T-cell (primary cell): ENCODE measurements at regions not wholly inside any gene's neighbourhood (a gene's known extent, or its start where the extent isn't known, plus 50 kb on each side); places are given as distances from the start of the nearest gene placed in this dataset.

ENCODE experiments used
- ATAC-seq, 4 experiments: fragments of 200-7000 bp in 3 of 4; fragments of 150-1000 bp in 1 of 4; cut with Tn5 transposase; replicated peaks in 1 of 4; 1 replicate in 3 of 4; 2 replicates in 1 of 4; pipeline ENCODE4 v1.10.0; 2021; ENCODE audit warnings: moderate library complexity in 3 of 4, mild to moderate bottlenecking in 2 of 4, moderate number of reproducible peaks in 1 of 4
- CTCF ChIA-PET, 2 donors: fragments of 300-600 bp; sonication (Branson Sonifier 250); formaldehyde crosslinking; loops; one replicate each; lab custom pipeline; 2022; ENCODE audit warnings: antibody characterized with exemption in 2 of 2; lab: Charles Lee
- POLR2A ChIA-PET, 2 donors: fragments of 300-600 bp; sonication (Branson Sonifier 250); formaldehyde crosslinking; loops; one replicate each; lab custom pipeline; 2022; ENCODE audit warnings: antibody characterized with exemption in 2 of 2; lab: Charles Lee
- DNase-seq, 35 experiments: peaks; one replicate each; pipeline versions ENCODE4 v3.0.0 to v3.0.0-alpha.2; 2013 to 2023
- H3K27ac ChIP-seq: one replicate; pipeline ENCODE4 v1.5.1; 2013; ENCODE audit warnings: low read length
- H3K27me3 ChIP-seq, 2 experiments: replicated peaks in 1 of 2; 1 replicate in 1 of 2; 2 replicates in 1 of 2; pipeline versions ENCODE4 v1.6.1 to v1.7.0; 2013; ENCODE audit warnings: low read length in 1 of 2, mixed read lengths in 1 of 2; ENCODE audit not compliant: control insufficient read depth in 2 of 2, insufficient read depth in 2 of 2; ENCODE audit errors: extremely low read depth in 1 of 2
- H3K36me3 ChIP-seq, 2 donors: 1 replicate in 1 of 2; 2 replicates in 1 of 2; pipeline versions ENCODE4 v1.6.1 to v1.7.0; 2013; ENCODE audit warnings: low read length in 1 of 2; ENCODE audit not compliant: control insufficient read depth in 2 of 2, insufficient read depth in 1 of 2; ENCODE audit errors: extremely low read depth in 1 of 2
- H3K4me1 ChIP-seq, 2 experiments: 1 replicate in 1 of 2; 2 replicates in 1 of 2; pipeline versions ENCODE4 v1.6.1 to v1.7.0; 2013; ENCODE audit warnings: low read length in 2 of 2, mixed read lengths in 1 of 2; ENCODE audit not compliant: insufficient read depth in 2 of 2, control insufficient read depth in 1 of 2; ENCODE audit errors: extremely low read depth in 1 of 2
- H3K4me3 ChIP-seq, 2 donors: 1 replicate in 1 of 2; 2 replicates in 1 of 2; pipeline versions ENCODE4 v1.5.1 to v1.7.0; 2013; ENCODE audit warnings: mild to moderate bottlenecking in 2 of 2, low read length in 1 of 2, moderate library complexity in 1 of 2; ENCODE audit not compliant: control insufficient read depth in 1 of 2; ENCODE audit errors: extremely low read depth in 1 of 2
- H3K9me3 ChIP-seq: 2 replicates; pipeline ENCODE4 v1.7.0; 2013
- H3K27ac Mint-ChIP-seq, 2 donors: one replicate each; pipeline ENCODE4 v1.8.0; 2020 to 2021; ENCODE audit warnings: mild to moderate bottlenecking in 2 of 2, mixed read lengths in 2 of 2
- H3K27me3 Mint-ChIP-seq, 2 donors: one replicate each; pipeline ENCODE4 v1.8.0; 2021 to 2022; ENCODE audit warnings: mixed read lengths in 2 of 2
- H3K36me3 Mint-ChIP-seq: one replicate; pipeline ENCODE4 v1.8.0; 2021; ENCODE audit warnings: mixed read lengths
- H3K4me1 Mint-ChIP-seq, 3 donors: one replicate each; pipeline ENCODE4 v1.8.0; 2020 to 2022; ENCODE audit warnings: mixed read lengths in 3 of 3, mild to moderate bottlenecking in 1 of 3
- H3K4me3 Mint-ChIP-seq, 3 donors: one replicate each; pipeline ENCODE4 v1.8.0; 2020 to 2022; ENCODE audit warnings: mild to moderate bottlenecking in 3 of 3, mixed read lengths in 3 of 3, moderate library complexity in 3 of 3
- H3K9me3 Mint-ChIP-seq, 3 donors: one replicate each; pipeline ENCODE4 v1.8.0; 2020 to 2022; ENCODE audit warnings: mixed read lengths in 3 of 3
- WGBS: methylation state at CpG from one replicate; pipeline ENCODE4 v1.1.5; 2013; ENCODE audit warnings: missing lambda C conversion rate; ENCODE audit not compliant: insufficient coverage; 5-methylcytosine and 5-hydroxymethylcytosine counted together

- H3K36me3 Mint-ChIP-seq: no peaks in the 10 kb centered on the region
- Histone ChIP-seq H3K27me3 (no peaks in the 10 kb centered on the region), H3K9me3 (no peaks in the 10 kb centered on the region), H3K4me1 (no peaks in the 10 kb centered on the region), H3K4me3 (no peak overlapping the region), H3K36me3 (no peaks in the 10 kb centered on the region), H3K27ac (no peak overlapping the region)
- H3K27me3 Mint-ChIP-seq: no peaks in the 10 kb centered on the region
- DNase-seq (no peak), ATAC-seq (no peak)
- H3K27ac Mint-ChIP-seq: no peak overlapping the region
- H3K9me3 Mint-ChIP-seq: peaks cover 5 to 23% (median 18%) of the 10 kb centered on the region in 3 donors
- H3K4me1 Mint-ChIP-seq: no peaks in the 10 kb centered on the region
- H3K4me3 Mint-ChIP-seq: no peak overlapping the region
- WGBS: no CpG with 5 or more reads among the region's 4 CpGs
- POLR2A ChIA-PET: no interaction called here
- CTCF ChIA-PET: no interaction called here
Measured at GRCh38 chr16:76176616-76177015, 100.6 kb upstream of the CNTNAP4 start.

GRCh38 chr16:76182041-76182635, 95.1 kb upstream of the CNTNAP4 start:
- Mint-ChIP-seq H3K36me3 (no peaks in the 10 kb centered on the region), H3K4me3 (no peak overlapping the region), H3K9me3 (peaks cover 5 to 18% (median 10%) of the 10 kb centered on the region in 3 donors), H3K27me3 (no peaks in the 10 kb centered on the region), H3K27ac (no peak overlapping the region), H3K4me1 (no peaks in the 10 kb centered on the region)
- no peaks in the 10 kb centered on the region for H3K4me1 ChIP-seq
- POLR2A ChIA-PET: no interaction called here
- ATAC-seq: no peak
- WGBS: 56% methylated on average over 2 of the region's 3 CpGs
- H3K9me3 ChIP-seq: no peaks in the 10 kb centered on the region
- no peak overlapping the region for H3K27ac ChIP-seq
- no peaks in the 10 kb centered on the region for H3K27me3 ChIP-seq
- no peak for DNase-seq
- CTCF ChIA-PET: no interaction called here
- H3K36me3 ChIP-seq: no peaks in the 10 kb centered on the region
- H3K4me3 ChIP-seq: no peak overlapping the region

- Mint-ChIP-seq H3K27me3 (no peaks in the 10 kb centered on the region), H3K36me3 (no peaks in the 10 kb centered on the region), H3K4me1 (no peaks in the 10 kb centered on the region), H3K27ac (no peak overlapping the region), H3K4me3 (no peak overlapping the region), H3K9me3 (peaks cover 15 to 27% (median 18%) of the 10 kb centered on the region in 3 donors)
- ATAC-seq (no peak), DNase-seq (no peak)
- Histone ChIP-seq H3K4me3 (no peak overlapping the region), H3K9me3 (no peaks in the 10 kb centered on the region), H3K4me1 (no peaks in the 10 kb centered on the region), H3K27ac (no peak overlapping the region), H3K36me3 (no peaks in the 10 kb centered on the region), H3K27me3 (no peaks in the 10 kb centered on the region)
- CTCF ChIA-PET: no interaction called here
- POLR2A ChIA-PET: no interaction called here
- WGBS: no CpG with 5 or more reads among the region's 1 CpG
Measured at GRCh38 chr16:76183647-76184046, 93.6 kb upstream of the CNTNAP4 start.

- ChIA-PET CTCF (no interaction called here), POLR2A (no interaction called here)
- Histone ChIP-seq H3K36me3 (no peaks in the 10 kb centered on the region), H3K4me3 (no peak overlapping the region), H3K9me3 (no peaks in the 10 kb centered on the region), H3K27ac (no peak overlapping the region), H3K4me1 (no peaks in the 10 kb centered on the region), H3K27me3 (no peaks in the 10 kb centered on the region)
- DNase-seq: no peak
- no CpG with 5 or more reads among the region's 2 CpGs for WGBS
- H3K36me3 Mint-ChIP-seq: no peaks in the 10 kb centered on the region
- no peaks in the 10 kb centered on the region for H3K4me1 Mint-ChIP-seq
- H3K4me3 Mint-ChIP-seq: no peak overlapping the region
- peaks cover 13 to 23% (median 22%) of the 10 kb centered on the region in 3 donors for H3K9me3 Mint-ChIP-seq
- no peak for ATAC-seq
- H3K27ac Mint-ChIP-seq: no peak overlapping the region
- no peaks in the 10 kb centered on the region for H3K27me3 Mint-ChIP-seq
Measured at GRCh38 chr16:76190057-76190456, 87.1 kb upstream of the CNTNAP4 start.

GRCh38 chr16:76190480-76190879, 86.7 kb upstream of the CNTNAP4 start:
- no peak for DNase-seq
- H3K36me3 ChIP-seq: no peaks in the 10 kb centered on the region
- no peak for ATAC-seq
- no peaks in the 10 kb centered on the region for H3K4me1 ChIP-seq
- CTCF ChIA-PET: no interaction called here
- no peak overlapping the region for H3K4me3 Mint-ChIP-seq
- no peak overlapping the region for H3K4me3 ChIP-seq
- H3K27me3 ChIP-seq: no peaks in the 10 kb centered on the region
- H3K36me3 Mint-ChIP-seq: no peaks in the 10 kb centered on the region
- H3K27ac Mint-ChIP-seq: no peak overlapping the region
- H3K9me3 Mint-ChIP-seq: peaks cover 13 to 23% (median 22%) of the 10 kb centered on the region in 3 donors
- no peaks in the 10 kb centered on the region for H3K9me3 ChIP-seq
- no peaks in the 10 kb centered on the region for H3K4me1 Mint-ChIP-seq
- no peak overlapping the region for H3K27ac ChIP-seq
- POLR2A ChIA-PET: no interaction called here
- H3K27me3 Mint-ChIP-seq: no peaks in the 10 kb centered on the region

GRCh38 chr16:76193906-76194615, 83.1 kb upstream of the CNTNAP4 start:
- Histone ChIP-seq H3K4me3 (no peak overlapping the region), H3K36me3 (no peaks in the 10 kb centered on the region), H3K9me3 (no peaks in the 10 kb centered on the region), H3K4me1 (no peaks in the 10 kb centered on the region), H3K27ac (no peak overlapping the region), H3K27me3 (no peaks in the 10 kb centered on the region)
- H3K27me3 Mint-ChIP-seq: no peaks in the 10 kb centered on the region
- H3K27ac Mint-ChIP-seq: no peak overlapping the region
- H3K4me1 Mint-ChIP-seq: no peaks in the 10 kb centered on the region
- ATAC-seq (no peak), DNase-seq (no peak)
- ChIA-PET POLR2A (no interaction called here), CTCF (no interaction called here)
- H3K9me3 Mint-ChIP-seq: peaks cover 0 to 5% (median 3%) of the 10 kb centered on the region in 3 donors
- 60% methylated on average over 2 of the region's 8 CpGs for WGBS
- no peak overlapping the region for H3K4me3 Mint-ChIP-seq
- no peaks in the 10 kb centered on the region for H3K36me3 Mint-ChIP-seq
